CD1c-positive myeloid dendritic cell (primary cell): ENCODE measurements at regions not wholly inside any gene's neighbourhood (a gene's known extent, or its start where the extent isn't known, plus 50 kb on each side); places are given as distances from the start of the nearest gene placed in this dataset.

Experiments used
- DNase-seq: peaks from one replicate; pipeline ENCODE4 v3.0.0-alpha.2; 2016; ENCODE audit errors: extremely low spot score

DNA sequence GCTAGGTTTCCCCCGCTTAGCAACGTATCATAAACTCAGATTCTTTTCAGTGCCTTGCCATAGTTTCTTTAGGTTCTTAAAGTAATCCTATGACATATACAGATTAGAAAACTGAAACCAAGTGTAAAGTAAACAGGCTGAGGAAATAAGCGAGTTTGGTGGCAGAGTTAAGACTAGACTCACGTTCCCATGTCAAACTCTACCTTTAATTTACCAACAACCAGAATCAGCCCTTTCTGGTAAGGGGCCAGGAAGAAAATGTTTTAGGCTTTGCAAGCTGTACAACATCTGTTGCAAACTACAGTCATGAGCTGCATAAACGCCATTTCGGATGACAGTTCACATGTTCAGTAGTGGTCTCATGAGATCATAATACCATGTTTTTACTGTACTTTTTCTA lies 128.0 kb upstream of the PRICKLE2 start:
- no peak for DNase-seq

DNA sequence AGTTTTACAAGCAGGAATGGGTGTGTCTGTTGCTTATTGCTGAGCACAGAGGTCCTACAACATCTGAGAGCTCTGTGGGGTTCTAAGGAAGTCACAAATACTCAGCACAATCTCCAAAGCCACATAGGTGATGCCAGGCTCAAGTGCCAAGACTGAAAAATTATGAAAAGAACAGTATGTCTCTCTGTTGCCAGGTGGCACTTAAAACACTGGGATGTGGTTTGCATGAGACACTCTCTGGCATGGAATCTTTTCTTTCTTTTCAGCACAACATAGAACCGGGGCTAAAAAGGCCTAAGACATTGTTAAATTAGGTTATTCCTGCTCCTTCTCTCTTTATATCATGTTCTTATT lies 127.3 kb upstream of the PRICKLE2 start:
- DNase-seq = no peak

DNA sequence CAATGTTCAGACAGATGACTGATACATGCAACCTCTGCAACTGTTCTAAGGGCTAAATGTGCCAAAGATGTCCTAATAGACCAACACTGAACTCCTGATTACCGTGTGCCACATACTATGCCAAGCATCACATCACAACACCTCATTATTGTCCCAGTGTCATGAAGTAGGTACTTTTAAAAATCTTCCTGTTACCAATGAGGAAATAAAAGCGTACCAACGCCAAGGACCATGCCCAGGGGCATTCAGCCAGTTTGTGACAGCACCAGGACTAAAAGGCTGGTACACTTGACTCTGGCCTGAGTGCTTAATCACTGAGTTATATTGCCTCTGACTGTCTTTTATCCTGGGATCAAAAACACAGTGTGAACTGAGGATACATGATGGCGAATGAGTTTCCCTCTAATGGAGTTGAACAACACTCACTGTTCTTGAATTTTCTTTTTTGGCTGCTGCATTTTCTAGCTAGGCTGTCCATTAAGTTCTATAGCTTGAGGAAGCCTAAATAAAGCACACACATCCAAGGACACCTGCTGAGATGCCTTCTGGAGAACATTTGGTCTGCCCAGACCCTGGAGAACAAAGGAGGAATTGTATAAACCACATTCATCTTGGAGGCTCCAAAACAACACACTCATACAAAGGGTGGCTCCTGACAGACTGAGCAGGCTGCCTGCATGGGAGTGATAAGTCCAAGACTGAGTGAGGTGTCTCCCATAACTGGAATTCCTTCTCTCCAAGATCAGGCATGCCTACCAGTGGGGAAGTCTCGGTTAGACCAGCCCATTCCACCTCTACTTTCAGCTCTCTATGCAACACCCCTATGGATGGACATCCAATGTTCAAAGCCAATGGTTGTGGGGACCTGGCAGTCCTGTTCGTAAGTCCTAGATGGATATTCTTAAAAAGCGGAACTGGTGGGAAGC lies 126.7 kb upstream of the PRICKLE2 start:
- DNase-seq = no peak

DNA sequence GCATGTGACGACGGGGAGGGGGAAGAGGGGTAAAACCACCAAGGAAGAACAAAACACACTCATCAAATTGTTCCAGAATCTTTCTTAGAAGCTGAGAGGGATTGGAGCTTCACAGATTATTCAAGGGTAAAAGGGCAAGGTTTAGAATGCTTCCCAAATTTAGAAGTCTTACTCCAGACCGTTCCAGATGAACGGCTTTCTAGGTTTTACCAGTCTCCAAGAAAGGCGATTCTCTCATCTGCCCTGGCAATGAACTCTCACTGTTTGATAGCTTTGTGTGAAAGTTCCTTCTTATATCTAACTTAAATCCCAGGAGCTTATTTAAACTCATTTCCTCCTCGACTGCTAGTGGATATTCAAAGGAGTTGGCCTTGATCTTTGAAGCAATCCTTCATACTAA lies 124.3 kb upstream of the PRICKLE2 start:
- no peak for DNase-seq

DNA sequence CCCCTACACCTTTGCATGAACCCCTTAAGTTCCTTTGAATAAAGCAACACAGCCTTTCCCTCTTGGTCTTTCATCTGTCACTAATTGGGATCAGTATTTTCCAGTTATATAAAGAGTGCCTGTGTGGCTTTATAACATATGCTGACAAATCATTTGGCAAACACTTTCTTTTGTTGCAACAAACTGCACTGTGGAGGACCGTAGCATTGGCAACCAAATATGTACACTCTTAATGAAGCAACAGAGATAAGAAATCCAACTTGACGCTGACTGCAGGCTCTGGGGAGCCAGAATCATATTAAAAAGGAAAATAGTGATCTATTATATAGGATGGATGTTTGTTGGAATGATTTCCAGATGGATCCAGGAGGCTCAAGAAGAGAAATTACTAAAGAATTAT lies 120.1 kb upstream of the PRICKLE2 start:
- DNase-seq = no peak

DNA sequence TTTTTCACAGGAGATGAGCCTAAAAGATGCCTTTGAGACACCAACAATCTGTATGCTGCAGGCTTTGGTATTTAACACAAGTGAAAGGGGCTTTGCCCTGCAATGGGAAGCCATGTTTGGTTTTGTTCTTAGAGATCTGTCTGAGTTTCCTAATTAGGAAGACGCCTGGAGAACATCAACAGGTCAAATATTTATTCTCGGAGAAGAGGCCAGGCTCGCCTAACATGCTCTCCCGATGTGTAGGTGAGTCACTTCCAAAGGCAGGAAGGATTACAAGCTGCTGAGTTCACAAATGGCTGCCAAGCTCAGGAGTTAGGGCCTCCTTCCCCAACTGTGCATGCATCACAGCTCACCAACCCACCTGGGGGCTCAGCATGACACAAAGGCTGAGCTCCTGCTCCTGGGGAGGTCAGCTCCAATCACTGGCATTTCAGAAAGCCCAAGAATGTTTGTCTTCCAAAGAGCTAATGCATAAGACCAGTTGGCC lies 119.5 kb upstream of the PRICKLE2 start:
- DNase-seq = no peak

DNA sequence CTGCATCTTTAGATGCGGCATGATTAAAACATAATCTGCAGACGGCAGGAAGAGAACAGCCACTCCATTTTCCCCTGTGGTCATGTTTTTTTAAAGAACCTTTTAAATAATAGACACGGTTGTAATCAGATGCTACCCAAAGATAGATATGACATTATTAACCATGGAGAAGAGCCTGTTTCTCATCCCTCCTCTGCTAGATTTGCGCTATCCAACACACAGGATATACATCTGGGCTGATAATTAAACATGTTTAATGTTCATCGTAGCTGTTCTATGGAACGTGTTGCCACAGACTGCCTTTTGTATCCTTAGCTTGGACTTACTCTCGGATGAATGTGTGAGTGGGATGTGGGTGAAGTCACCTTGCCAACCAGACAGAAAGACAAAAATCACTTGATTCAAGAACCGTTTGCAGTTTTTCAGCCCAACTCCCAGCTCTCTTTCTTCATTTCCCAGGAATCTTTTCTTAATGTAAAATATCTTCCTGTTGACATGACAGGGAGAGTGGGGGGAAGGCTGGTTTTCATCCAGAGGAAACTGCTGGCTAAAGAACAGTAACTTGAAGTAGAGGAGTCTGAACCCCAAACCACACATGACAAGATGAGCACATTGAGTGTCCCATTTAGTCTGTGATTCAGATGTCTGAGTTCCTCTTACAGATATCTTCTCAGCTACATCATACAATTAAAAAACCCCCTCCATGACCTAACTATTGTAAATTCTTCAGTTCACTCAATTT lies 118.6 kb upstream of the PRICKLE2 start:
- DNase-seq = no peak

DNA sequence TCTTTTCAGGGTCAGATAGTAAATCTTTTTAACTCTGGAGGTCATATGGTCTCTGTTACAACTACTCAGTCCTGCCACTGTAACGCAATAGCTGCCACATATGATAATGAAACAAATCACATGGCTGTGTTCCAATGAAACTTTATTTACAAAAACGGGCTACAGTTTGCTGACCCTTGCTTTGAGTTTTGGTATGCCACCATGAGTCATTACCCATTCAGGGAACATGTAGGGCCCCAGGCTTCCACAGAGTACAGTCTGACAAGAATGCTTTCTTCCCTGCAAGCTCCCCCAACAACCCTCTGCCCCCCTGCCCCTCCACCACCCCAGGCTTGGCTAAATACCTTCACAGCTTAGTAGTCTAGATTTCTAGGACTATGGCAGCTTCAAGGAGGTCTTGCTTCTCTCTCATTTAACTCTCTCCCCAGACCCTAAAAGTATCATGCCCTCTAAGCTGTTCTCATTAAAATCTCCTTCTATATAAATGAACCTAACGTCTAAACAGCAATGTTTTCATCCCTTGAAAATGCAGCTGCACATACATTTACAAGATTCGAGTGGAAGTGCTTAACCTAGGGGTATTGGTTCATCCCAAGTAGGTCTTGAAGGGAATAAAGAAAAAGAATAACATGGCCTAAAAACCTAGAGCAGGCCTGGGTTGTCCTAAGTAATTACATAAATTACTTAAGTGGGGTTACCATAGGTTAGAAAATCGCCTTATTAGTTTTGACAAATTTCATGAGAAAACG lies 117.8 kb upstream of the PRICKLE2 start:
- DNase-seq = no peak

DNA sequence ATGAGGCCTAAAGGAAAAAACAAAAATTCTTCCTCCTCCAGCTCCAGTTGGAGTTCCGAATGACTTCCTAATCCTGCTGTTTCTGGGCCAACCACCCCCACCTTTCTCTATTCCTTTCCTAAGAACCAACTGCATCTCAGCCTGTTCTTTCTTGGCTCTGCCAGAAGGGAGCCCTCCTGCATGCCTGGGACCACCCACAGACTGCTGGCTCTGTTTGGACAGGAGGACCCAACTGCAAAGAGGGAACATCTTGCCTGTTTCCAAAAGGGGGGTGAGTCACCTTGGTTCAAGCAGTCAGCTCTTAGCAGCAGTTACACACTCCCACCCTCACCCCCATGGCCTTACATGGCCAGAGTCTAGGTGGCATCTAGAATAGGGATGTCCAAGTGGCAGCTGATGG lies 116.0 kb upstream of the PRICKLE2 start:
- no peak for DNase-seq

DNA sequence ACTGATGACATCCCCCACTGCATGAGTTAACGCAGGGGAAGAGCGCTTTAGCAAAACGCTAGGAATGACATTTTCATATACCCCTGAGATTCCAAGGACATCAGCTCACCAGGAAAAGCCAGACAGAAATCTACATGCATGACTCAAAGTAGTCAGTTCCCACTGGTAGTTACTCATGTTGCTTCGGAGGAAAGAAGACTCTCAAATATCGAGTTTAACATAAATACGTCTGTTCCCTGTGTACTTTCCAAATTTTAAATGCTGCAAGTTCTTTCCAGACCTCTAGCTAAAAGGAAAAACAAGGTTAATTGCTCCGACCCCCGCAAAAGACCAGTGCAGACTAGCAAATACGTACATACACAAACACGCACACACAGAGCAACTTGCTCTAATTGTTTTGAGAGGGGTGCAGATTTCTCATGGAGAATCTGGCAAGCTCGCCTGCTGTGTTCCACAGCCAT lies 115.4 kb upstream of the PRICKLE2 start:
- no peak for DNase-seq

DNA sequence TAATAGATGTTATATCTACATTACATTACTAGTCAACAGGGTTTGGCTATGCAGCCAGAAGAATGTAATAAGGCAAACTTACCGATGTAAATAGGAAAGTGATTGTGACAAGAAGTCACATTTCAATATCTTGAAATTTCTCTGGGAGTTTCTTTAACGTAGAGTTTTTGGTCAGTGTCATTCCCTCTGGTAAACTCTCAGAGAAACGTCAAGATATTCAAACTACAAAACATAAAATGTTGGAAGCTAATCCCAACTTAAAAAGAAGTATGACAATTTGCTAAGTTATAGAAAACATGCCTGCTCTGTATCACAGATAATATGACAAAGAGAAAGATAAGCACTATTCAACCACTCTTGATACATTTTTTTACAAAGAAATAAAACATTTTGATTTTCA lies 111.2 kb upstream of the PRICKLE2 start:
- no peak for DNase-seq

DNA sequence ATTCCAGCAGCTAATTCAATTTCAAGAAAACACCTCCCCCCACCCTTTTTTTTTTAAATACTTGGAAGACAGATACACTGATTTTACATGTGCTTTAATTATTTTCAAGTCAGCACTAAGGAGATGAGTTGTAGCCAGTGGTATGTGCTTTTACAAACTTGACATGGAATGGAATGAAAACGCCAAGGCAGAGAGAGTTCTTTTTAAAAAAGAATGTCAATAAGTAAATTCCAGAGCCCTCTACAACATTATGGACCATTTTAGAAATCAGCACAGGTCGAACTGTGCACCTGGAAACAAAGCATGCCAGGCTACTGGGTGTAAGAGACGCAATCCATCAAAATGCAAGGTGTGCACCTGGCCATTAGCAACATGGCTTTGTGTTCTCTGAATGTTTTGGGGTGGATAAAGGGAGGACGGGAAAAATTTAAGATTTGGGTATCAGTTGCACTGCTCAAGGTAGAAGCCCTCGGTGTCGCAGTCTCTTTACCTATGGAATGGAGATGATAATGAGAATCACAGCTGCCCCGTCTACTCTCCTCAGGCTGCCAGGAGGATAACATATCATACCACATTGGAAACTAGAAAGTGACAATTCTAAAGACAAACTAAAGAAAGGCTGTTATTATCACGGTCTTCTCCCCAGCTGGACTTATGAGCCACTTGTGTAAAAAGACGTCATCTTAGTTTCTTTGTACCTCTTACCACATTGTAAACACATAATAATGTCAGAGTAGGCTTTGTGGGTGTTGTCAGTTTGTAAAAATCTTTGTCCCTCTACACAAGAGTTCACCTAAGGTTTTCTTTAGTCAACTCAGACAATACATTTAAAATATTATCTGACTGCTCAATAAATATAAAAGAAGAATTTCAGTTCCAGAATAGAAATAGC lies 107.4 kb upstream of the PRICKLE2 start:
- DNase-seq = no peak

DNA sequence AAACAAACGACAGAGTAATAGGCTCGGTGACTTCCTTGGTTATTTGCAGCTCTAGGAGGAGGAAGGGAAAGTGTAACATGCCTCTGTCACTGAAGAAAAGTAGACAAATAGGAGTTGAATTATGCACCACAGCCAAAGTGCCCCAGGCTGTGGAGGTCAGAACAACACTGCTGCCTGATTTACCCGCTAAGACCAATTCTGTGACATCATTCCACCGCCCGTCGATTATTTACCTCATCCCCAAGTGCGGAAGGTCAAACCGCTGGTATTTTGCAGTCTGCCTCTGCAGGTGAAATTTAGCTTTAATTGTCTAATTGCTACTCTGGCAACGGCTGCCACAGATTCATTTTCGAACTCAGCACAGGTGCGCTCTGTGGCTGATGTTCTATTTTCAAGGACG lies 106.3 kb upstream of the PRICKLE2 start:
- DNase-seq = no peak

DNA sequence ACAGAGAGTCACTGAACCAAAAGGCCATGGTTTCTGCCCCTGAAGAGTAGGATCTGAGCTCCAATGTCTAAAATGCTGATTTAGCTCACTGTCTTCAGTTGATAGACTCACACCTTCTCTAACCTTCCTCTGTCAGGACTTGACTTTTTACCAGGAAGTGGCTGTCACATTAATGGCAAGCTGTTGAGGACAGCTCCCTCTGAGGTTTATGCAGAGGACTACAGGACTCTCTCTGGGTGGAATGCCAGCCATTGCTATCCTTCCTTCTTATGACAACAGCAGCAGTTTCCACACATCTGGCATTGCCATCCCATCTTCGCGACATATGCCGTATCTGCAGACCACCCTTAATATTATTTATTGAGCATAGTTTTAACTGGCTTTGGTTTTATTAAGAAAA lies 103.8 kb upstream of the PRICKLE2 start:
- DNase-seq = no peak

DNA sequence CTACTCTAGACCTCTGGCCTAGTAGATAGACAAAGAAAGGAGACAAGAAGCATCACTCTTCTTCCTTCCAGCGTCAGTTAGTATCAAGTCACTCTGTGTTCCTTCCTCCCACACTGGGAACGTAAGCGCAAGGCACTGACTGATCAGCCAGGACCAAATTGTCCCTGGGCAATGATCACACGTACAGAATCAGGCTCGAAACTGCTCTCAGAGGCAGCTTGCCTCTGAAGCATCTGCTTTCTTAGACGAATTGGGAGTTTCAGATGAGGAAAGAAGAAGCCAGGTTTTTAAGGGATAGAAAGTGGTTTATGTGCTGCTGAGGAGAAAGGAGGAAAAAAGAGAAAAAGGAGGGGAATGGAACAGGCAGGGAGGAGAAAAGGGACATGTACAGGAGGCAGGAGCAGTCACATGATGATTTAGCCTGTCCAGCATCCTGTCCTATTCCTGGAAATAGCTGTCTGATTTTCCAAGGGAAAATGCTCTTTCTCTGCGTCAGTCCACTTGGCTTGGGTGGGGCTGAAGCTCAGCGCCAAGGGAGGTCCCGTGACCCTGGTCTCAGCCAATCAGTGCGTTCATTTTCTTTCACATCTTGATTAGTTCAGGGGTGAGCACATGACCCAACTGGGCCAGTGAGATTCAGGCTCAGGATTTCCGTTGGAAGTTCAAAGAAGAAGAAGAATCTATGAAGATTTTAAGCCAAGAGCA lies 102.0 kb upstream of the PRICKLE2 start:
- DNase-seq = no peak

DNA sequence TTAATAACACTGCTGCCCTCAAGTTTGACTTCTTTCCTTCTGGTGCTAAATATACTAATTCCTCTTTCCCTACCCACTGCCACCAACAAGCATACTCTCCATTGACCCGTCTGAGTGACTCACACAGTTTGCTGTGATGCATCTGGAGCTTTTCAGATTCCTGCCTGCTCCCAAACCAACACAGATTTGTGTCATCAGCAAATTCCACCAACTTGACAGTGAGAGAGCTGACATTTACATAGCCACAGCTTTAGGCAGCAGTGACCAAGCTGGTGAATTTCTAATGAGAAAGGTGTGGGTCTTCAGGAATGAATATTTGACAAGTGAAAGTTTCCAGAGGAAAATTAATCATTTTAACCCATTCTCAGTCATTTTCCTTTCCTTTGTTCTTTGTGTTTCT lies 96.5 kb upstream of the PRICKLE2 start:
- DNase-seq = no peak

DNA sequence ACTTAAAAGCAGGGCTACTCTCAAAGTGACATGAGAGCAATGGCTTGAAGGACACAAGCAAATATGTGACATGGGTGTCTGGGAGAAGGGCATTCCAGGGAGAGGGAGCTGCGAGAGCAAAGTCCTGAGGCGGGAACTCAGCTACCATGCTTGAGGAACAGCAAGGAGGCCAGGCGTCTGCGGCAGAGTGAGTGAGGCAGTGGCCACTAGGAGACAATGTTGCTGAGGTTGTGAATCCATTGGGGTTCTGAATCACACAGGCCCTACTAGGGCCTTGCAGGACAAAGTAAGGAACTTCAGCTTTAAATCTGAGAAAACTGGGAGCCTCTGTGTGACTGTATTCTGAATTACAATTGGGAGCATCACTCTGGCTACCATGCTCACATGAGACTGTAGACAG lies 94.1 kb upstream of the PRICKLE2 start:
- DNase-seq = no peak

DNA sequence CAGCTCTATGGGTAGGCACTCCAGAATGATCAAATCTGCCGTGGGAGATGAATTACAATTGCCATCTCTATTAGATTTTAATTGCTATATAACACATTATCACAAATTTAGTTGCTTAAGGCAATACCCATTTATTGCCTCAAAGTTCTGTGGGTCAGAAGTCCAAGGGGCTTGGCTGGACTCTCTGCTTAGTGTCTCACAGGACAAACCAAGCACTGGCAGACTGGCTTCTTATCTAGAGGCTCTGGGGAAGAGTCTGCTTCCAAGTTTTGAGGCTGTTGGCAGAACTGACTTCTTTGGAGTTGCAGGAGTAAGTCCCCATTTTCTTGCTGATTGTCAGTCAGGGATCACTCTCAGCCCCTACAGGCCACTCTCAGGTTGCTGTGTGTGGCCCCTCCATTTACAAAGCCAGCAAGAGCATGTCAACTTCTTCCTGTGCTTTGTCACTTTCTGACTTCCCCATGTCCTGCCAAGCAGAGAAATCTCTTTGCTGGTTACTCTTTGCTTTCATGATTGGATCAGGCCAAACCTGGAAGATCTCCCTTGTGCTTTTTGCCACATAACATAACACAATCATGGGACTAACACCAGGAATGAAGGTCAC lies 93.5 kb upstream of the PRICKLE2 start:
- DNase-seq = no peak

DNA sequence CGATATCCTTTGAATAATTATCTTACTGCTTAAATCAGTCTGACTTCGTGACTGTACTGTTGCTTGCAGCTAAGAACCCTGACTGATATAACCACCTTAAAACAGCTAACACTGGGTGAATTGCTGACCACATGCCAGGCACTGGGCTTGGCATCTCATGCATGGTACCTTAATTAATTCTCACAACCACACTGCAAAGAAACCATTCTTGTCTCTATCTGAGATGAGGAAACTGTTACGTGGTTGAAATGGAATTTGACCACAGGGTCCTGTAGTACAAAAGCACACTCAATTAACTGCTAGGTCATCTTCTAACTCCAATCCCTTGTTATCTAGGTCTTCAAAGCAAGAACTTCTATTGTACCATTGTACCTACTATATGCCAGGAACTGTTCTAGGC lies 92.7 kb upstream of the PRICKLE2 start:
- no peak for DNase-seq

DNA sequence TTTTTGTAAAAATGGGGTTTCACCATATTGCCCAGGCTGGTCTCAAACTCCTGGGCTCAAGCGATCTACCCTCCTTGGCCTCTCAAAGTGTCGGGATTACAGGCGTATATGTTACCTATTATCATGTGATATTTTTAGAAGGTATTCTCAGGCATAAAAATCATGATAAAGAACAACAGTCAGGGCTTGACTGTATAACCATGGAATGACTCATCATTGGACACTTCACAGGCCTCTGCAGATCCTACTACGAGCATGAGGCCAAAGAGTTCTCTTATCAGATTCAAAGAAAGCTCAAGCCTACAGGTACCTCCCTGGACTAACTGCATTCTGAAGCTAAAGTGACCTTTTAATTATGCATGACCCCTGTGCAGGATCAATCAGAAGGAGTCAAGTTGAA lies 91.7 kb upstream of the PRICKLE2 start:
- no peak for DNase-seq
